NCI-H69 (cell line): ENCODE measurements at regions not wholly inside any gene's neighbourhood (a gene's known extent, or its start where the extent isn't known, plus 50 kb on each side); places are given as distances from the start of the nearest gene placed in this dataset.

Source experiments
- DNase-seq: peaks from one replicate; lab custom pipeline; 2025; lab: John Stamatoyannopoulos, UW

DNA sequence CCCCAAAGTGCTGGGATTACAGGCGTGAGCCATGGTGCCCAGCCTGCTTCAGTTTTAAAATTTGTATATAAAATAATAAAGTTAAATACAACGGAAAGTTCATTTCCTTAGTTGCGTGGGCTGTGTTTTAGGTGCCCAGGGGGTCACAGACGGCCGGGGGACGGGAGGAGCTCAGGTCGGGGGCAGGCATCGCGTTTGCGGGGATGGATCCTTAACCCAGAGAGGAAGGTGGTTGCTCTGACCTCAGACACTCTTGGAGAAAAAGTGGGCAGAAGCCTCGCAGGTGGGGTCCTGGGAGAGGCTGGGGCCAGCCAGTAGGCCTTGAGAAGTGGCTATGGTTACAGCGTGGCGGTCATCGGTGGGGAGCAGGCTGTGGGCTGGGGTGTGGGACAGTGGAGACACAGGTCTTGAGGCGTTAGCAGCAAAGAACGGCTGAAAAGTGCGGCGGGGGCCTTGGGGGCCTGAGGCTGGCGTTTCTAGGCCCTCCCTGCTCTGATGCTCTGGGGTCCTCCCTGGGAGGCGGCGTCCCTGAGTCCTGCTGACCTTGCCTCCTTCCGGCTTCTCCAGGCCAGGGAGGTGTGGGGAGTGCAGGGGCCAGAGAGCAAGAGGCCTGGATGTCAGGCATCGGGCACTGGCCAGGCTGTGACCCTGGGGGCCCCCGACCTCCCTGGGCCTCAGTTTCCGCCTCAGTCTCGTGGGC lies 54.4 kb downstream of the UNCX start:
- no peak for DNase-seq

DNA sequence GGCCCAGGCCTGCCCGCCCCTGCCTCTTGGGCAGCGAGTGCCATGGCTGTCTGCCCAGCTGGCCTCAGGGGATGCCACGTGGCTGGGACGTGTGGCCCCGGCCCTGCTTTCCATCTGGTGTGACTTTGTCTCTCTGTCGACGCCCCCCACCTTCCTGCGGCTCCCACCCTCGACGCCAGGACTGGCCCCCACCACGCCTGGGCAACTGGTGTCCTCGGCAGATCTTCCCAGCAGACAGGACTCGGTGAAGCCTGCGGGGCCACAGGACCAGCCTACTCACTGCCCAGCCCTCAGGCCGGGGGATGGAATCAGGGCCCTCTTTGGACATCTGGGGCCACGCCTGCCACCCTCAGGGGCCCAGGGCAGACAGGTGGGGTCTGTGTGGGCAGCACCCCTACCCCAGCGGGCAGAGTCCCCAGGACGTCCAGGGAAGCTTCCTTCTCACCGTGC lies 55.1 kb downstream of the UNCX start:
- no peak for DNase-seq

DNA sequence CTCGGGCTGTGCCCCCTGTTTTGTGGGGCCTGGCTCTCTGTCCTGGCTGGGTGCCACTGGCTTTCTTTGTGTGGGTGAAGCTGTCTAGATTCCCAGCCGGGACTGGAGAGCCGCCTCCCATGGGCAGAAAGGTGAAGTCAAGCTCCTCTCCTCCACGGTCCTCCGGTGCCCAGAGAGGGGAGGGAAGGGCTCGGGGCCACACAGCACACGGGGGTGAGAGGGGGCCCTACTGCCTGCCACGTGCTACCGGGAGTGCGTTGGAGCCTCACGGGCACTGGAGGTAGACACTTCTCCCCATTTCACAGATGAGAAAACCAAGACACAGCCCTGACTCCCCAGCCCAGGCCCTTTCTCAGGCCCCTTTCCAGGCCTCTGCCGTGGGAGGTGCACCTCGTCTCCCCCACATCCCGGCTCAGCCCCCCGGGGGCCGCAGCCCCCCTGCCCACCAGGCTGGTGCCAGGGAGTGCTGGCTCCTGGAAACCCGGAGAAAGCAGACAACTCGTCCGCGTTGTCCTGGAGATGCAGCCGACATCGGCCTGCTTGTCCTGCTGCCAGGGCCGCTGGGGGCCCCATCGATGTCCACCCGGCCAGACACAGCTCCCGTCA lies 55.8 kb downstream of the UNCX start:
- no peak for DNase-seq

- DNase-seq = no peak
Observed at GRCh38 chr7:1288996-1289551, 56.4 kb downstream of the UNCX start.

DNA sequence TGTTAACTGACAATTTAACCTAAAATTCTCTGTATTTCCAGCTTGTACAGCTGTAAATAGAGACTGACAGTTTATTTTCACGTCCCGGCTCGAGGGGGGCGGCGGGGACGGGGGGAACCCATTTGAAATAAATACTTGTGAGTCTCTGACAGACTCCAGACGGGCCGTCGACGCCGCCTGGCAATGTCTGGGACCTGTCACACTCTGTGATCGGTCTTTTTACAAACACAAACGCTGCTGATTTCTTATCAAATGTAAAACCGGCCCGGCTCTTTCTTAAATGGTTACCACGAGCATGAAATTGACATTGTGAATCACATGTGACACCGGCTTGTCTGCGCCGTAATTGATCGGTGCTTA lies 57.0 kb downstream of the UNCX start:
- no peak for DNase-seq

DNA sequence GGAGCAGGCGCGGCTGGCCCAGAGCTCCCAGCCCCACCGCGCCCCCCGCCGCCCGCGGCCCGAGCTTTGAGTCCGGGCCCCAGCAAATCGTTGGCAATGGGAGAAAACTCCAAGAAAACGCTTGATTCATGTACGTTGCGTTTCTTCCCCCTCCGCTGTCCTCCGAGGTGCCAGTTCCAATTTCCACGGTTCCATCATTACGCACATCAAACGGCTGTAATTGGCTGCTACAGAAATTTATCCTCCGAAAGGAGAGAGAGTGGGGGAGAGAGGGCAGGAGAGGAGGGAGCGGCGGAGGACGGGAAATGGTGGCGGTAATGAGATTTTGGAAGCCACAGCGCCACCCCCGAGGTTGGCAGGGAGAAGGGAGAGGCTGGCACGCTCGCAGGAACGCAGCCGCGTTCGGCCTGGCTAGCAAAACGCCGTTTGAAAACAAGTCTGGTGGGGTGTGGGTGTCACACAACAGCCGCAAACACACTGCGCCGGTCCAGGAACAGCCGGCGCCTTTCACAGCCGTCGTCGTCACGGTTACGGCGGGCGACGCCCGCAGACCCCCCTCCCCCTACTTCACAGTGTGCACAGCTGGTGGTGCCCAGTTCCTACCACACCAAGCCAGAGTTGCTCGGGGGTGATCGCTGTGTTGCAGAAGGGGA lies 57.5 kb downstream of the UNCX start:
- DNase-seq = peak; percentile 88

GRCh38 chr7:1290679-1291356 lies 58.1 kb downstream of the UNCX start:
- peak; percentile 24 for DNase-seq

- DNase-seq = no peak
Observed at GRCh38 chr7:1291357-1291689, 58.7 kb downstream of the UNCX start.

GRCh38 chr7:1291845-1292765 lies 59.4 kb downstream of the UNCX start:
- no peak for DNase-seq

DNA sequence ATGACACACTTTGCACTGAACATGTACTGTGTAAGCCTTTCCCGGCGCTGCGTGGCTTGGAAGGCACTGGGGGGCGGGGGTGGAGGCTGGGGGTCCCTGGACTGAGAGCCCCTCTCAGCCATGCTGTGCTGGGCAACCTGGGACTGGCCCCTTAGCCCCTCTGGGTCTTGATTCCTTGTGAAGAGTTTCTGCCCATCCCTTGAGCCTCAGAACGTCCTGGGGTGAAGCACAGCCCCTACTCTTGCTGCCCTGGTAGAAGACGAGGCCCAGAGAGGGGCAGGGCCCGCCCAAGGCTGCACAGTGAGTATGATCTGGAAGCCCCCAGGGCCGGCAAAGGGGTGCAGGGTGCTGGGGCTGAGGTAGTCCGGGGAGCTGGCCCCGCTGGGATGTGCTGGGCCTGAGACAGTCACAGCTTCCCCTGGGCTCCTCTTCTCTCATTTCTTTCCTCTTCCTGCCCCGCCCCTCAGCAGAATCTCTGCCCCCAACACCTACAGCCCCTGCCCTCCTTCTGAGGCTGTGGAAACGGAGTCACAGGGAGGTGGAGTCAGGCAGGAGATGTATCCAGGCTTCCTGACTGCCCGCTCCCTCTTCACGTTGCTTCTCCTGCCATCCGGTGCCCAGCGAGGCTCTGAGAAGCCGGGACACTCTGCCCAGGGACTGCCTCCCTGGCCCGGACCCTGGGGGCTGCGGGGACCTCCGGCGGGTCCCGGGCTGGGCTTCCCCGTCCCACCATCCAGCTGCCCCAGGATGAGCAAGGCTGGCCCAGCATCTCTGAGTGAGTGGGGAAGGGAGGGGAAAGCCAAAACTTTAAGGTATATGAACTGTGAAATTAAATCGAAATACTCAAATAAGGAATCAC lies 60.5 kb downstream of the UNCX start:
- no peak for DNase-seq

GRCh38 chr7:1293950-1294411 lies 61.3 kb downstream of the UNCX start:
- no peak for DNase-seq

DNA sequence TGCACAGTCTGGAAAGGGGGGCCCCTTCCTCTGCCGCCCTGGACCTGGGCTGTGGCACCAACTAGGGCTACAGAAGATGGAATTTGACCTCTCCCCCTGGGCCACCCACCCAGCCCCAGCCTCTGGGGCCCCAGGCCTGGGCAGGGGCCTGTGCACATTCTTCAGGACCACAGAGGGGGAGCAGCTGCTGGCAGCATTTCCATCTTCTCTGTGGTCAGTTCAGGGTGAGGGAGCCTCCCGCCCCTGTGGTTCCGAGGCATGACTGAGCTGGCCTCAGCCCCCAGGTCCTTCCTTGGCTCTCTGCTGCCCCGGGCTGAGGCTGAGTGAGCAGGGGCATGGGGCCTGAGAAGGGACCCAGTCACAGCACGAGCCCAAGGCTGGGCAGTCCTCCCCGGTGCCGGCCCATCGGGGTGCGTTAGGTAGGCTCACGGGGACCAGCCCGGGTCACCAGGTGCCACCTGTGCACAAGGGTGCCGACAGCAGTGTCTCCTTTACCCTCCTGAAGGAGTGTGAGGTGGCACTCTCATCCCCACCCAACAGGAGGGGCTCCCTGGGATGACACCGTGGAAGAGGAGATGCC lies 63.2 kb downstream of the UNCX start:
- DNase-seq = no peak

- no peak for DNase-seq
Observed at GRCh38 chr7:1296356-1296981, 63.8 kb downstream of the UNCX start.

DNA sequence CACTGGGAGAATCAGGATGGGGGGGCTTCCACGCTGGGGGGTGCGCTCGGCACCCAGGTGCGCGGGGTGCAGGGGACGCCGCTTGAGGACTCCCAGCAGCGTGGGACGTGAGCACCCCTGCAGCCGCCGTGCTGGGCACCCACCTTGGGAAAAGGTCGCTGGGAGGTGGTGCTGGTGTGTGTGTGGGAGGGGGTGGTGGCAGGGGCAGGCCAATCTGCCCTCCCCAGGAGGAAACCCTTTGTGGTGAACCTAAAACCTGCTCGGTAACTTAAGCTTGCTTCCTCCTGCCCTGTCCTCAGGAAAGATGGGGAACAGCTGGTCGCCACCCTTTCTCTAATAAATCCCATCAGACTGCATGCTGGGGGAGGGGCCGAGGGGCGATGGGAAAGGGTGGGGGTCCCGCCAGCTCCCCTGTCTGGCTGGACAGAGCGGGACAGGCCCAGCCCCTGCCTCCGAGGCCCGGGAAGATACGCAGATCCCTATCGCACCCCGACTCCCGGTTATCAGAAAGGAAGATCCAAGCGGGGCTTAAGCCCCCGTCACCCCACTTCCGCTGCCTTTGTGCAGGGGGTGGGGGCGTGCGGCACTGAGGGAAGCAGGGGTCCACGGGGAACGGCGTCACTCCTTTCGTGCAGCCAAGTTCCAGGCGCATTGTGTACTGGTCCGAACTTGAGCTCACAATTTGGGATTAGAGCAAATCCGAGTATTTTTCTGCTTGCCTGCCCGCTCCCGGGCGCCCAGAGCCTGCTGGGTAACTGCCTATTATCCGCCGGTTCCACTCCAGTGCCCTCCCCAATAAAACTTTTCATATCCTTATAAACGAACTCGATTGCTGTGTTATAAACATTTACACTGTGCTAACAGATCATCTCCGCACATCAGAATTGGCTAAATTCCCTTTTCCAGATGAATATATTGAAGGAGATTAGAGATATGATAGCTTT lies 64.6 kb downstream of the UNCX start:
- DNase-seq = no peak

DNA sequence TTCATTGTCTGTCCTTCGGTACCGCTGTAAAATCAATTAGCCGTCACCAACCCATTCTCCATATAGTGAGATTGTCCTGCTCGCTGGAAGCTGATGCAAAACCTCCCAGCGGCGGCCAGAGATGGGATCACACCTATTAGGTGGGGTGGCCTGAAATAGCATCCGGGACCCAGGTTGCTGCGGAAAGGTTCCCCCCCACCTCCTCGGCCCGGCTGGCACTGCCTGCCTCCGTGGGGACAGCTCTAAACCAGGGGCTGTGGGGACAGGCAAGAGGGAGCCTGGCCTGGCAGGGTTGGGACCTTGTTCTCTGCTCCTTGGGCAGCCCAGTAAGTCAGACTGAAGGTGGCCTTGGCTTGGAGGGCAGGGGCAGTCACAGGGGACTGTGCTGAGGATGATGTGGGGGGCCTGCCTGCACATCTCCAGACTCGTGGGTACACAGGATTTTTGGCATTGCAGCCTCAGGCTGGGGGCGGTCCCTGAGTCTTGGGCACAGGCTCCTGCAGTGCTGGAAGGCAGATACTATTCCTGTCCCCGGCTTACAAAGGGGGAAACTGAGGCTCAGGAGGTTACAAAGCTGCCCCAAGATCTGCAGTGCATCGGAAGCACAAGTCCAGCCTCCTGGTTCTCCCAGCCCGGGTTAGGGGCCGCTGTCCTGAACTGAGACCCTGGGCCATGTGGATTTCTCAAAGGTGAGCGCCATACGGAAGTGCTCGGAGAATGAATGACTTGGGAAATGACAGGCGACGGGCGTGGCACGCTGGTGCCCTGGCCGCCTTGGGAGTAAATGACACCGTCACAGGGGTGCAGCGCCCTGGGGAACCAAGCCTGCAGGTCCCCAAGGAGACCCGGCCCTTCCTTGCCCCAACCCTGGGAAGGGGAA lies 65.6 kb downstream of the UNCX start:
- no peak for DNase-seq

GRCh38 chr7:1298931-1299885 lies 66.5 kb downstream of the UNCX start:
- DNase-seq = no peak
